B cell (primary cell): ENCODE measurements at regions not wholly inside any gene's neighbourhood (a gene's known extent, or its start where the extent isn't known, plus 50 kb on each side); places are given as distances from the start of the nearest gene placed in this dataset.

ENCODE experiments used
- ATAC-seq: fragments of 200-7000 bp; cut with Tn5 transposase; one replicate; pipeline ENCODE4 v1.10.0; 2021; ENCODE audit warnings: low read depth, mild to moderate bottlenecking, moderate number of reproducible peaks, moderate library complexity
- CTCF ChIA-PET: fragments of 350-600 bp; sonication (Branson Sonifier 250); formaldehyde crosslinking; loops from one replicate; lab custom pipeline; 2021; ENCODE audit warnings: antibody characterized with exemption, inconsistent platforms; lab: Charles Lee
- POLR2A ChIA-PET: fragments of 350-600 bp; sonication (Branson Sonifier 250); formaldehyde crosslinking; loops from one replicate; lab custom pipeline; 2021; ENCODE audit warnings: antibody characterized with exemption; lab: Charles Lee
- DNase-seq: peaks from one replicate; pipeline ENCODE4 v3.0.0; 2013
- H2AFZ ChIP-seq: 2 replicates; pipeline ENCODE4 v1.6.1; 2012; ENCODE audit warnings: mild to moderate bottlenecking, low read depth, low read length; ENCODE audit not compliant: insufficient read depth, poor library complexity, severe bottlenecking
- H3K27ac ChIP-seq, 2 donors: 1 replicate in 1 of 2; 2 replicates in 1 of 2; pipeline ENCODE4 v1.5.1; 2012 to 2013; ENCODE audit warnings: low read length in 2 of 2, mild to moderate bottlenecking in 2 of 2, moderate library complexity in 1 of 2
- H3K27me3 ChIP-seq, 4 experiments: fragments of 200-600 bp in 1 of 4; sonication (generic) in 1 of 4; replicated peaks in 1 of 4; 1 replicate in 2 of 4; 2 replicates in 2 of 4; pipeline versions ENCODE4 v1.6.1 to v1.7.0; 2013 to 2016; ENCODE audit warnings: low read length in 3 of 4, mild to moderate bottlenecking in 2 of 4, mixed read lengths in 1 of 4, moderate library complexity in 1 of 4; ENCODE audit not compliant: insufficient read depth in 4 of 4, control insufficient read depth in 3 of 4; ENCODE audit errors: control extremely low read depth in 1 of 4
- H3K36me3 ChIP-seq, 2 experiments: replicated peaks in 1 of 2; 1 replicate in 1 of 2; 2 replicates in 1 of 2; pipeline versions ENCODE4 v1.6.1 to v1.7.1; 2013; ENCODE audit warnings: low read length in 1 of 2; ENCODE audit not compliant: insufficient read depth in 2 of 2, control insufficient read depth in 1 of 2; ENCODE audit errors: control extremely low read depth in 1 of 2, extremely low read depth in 1 of 2
- H3K4me1 ChIP-seq, 2 donors: fragments of 200-600 bp in 1 of 2; sonication (generic) in 1 of 2; 1 replicate in 1 of 2; 2 replicates in 1 of 2; pipeline versions ENCODE4 v1.5.1 to v1.6.1; 2013 to 2017; ENCODE audit warnings: low read length in 2 of 2; ENCODE audit not compliant: control insufficient read depth in 2 of 2, insufficient read depth in 2 of 2
- H3K4me2 ChIP-seq: replicated peaks from 2 replicates; pipeline ENCODE3; 2012; ENCODE audit warnings: mild to moderate bottlenecking, low read depth, low read length; ENCODE audit not compliant: poor library complexity, severe bottlenecking
- H3K4me3 ChIP-seq, 5 experiments: fragments of 200-600 bp in 1 of 5; sonication (generic) in 1 of 5; 1 replicate in 3 of 5; 2 replicates in 2 of 5; pipeline versions ENCODE4 v1.5.1 to v1.7.0; 2011 to 2016; ENCODE audit warnings: low read length in 4 of 5, mild to moderate bottlenecking in 4 of 5, low read depth in 2 of 5, control low read depth in 1 of 5, moderate library complexity in 1 of 5; ENCODE audit not compliant: insufficient read depth in 1 of 5; ENCODE audit errors: control extremely low read depth in 1 of 5, extremely low read depth in 1 of 5
- H3K79me2 ChIP-seq: fragments of 200-600 bp; sonication (generic); one replicate; pipeline ENCODE4 v1.6.0; 2016; ENCODE audit warnings: low read length; ENCODE audit not compliant: control insufficient read depth, insufficient read depth
- H3K9ac ChIP-seq: fragments of 200-600 bp; sonication (generic); 2 replicates; pipeline ENCODE4 v1.6.1; 2017; ENCODE audit warnings: mild to moderate bottlenecking, low read length, moderate library complexity
- H3K9me3 ChIP-seq, 3 donors: one replicate each; pipeline versions ENCODE4 v1.6.1 to v1.7.1; 2013; ENCODE audit warnings: low read length in 2 of 3; ENCODE audit not compliant: control insufficient read depth in 2 of 3, insufficient read depth in 1 of 3; ENCODE audit errors: control extremely low read depth in 1 of 3
- H4K20me1 ChIP-seq: 2 replicates; pipeline ENCODE4 v1.6.0; 2012; ENCODE audit warnings: mild to moderate bottlenecking, low read length; ENCODE audit not compliant: insufficient read depth, control insufficient read depth, poor library complexity, severe bottlenecking
- H3K27ac Mint-ChIP-seq: one replicate; pipeline ENCODE4 v1.8.0; 2021; ENCODE audit warnings: mixed read lengths
- H3K27me3 Mint-ChIP-seq: one replicate; pipeline ENCODE4 v1.8.0; 2021; ENCODE audit warnings: mixed read lengths
- H3K4me1 Mint-ChIP-seq: one replicate; pipeline ENCODE4 v1.8.0; 2021; ENCODE audit warnings: mixed read lengths
- H3K4me3 Mint-ChIP-seq: one replicate; pipeline ENCODE4 v1.8.0; 2021; ENCODE audit warnings: mixed read lengths
- H3K9me3 Mint-ChIP-seq: one replicate; pipeline ENCODE4 v1.8.0; 2022; ENCODE audit warnings: mixed read lengths; ENCODE audit not compliant: insufficient read depth
- CTCF ChIP-seq: fragments of 200-600 bp; IDR thresholded peaks from one replicate; pipeline ENCODE4 v1.8.0; 2022; ENCODE audit warnings: antibody characterized with exemption, mild to moderate bottlenecking
- EZH2 ChIP-seq: IDR thresholded peaks from 2 replicates; pipeline ENCODE4 v1.6.1; 2012; ENCODE audit warnings: borderline replicate concordance, low read depth, mild to moderate bottlenecking, moderate library complexity, low read length; ENCODE audit not compliant: insufficient read depth, poor library complexity, severe bottlenecking
- WGBS: methylation state at CpG from one replicate; pipeline ENCODE4 v1.1.5; 2013; ENCODE audit warnings: missing lambda C conversion rate; ENCODE audit not compliant: insufficient coverage; 5-methylcytosine and 5-hydroxymethylcytosine counted together
- intact Hi-C: fragments of 100-400 bp; cut with micrococcal nuclease; formaldehyde crosslinking; loops from one replicate; pipeline ENCODE4 v1.10.0; 2022

- no peak overlapping the region for H2AFZ ChIP-seq
- Mint-ChIP-seq H3K9me3 (peaks cover 11% of the 10 kb centered on the region), H3K27me3 (no peaks in the 10 kb centered on the region), H3K27ac (no peak overlapping the region), H3K4me3 (no peak overlapping the region), H3K4me1 (no peaks in the 10 kb centered on the region)
- TF ChIP-seq CTCF (no peak), EZH2 (no peak)
- H3K4me2 ChIP-seq, result no peak overlapping the region
- no peaks in the 10 kb centered on the region for H3K36me3 ChIP-seq
- POLR2A ChIA-PET, result no interaction called here
- intact Hi-C loops, result no loop called here
- H3K4me1 ChIP-seq, result no peaks in the 10 kb centered on the region
- no peaks in the 10 kb centered on the region for H4K20me1 ChIP-seq
- no peak overlapping the region for H3K4me3 ChIP-seq
- no peaks in the 10 kb centered on the region for H3K79me2 ChIP-seq
- no peak for ATAC-seq
- no peaks in the 10 kb centered on the region for H3K27me3 ChIP-seq
- WGBS, result no CpG with 5 or more reads among the region's 1 CpG
- DNase-seq, result no peak
- no peaks in the 10 kb centered on the region for H3K9me3 ChIP-seq
- CTCF ChIA-PET, result no interaction called here
- no peak overlapping the region for H3K27ac ChIP-seq
- H3K9ac ChIP-seq, result no peak overlapping the region
These were observed 1842.5 kb upstream of the CDH9 start for GRCh38 chr5:28880936-28881335.

- CTCF ChIA-PET, result no interaction called here
These were observed 1838.7 kb upstream of the CDH9 start for GRCh38 chr5:28877050-28877449.

More at GRCh38 chr5:28877050-28877449, 1838.7 kb upstream of the CDH9 start:
- no peak for ATAC-seq
- POLR2A ChIA-PET, result no interaction called here
- Mint-ChIP-seq H3K27ac (no peak overlapping the region), H3K4me1 (no peaks in the 10 kb centered on the region), H3K4me3 (no peak overlapping the region), H3K27me3 (no peaks in the 10 kb centered on the region), H3K9me3 (peaks cover 4% of the 10 kb centered on the region)
- Histone ChIP-seq H3K9ac (no peak overlapping the region), H3K27ac (no peak overlapping the region), H4K20me1 (no peaks in the 10 kb centered on the region), H3K4me3 (no peak overlapping the region), H3K4me1 (no peaks in the 10 kb centered on the region), H3K36me3 (no peaks in the 10 kb centered on the region), H3K79me2 (no peaks in the 10 kb centered on the region), H2AFZ (no peak overlapping the region), H3K4me2 (no peak overlapping the region), H3K9me3 (no peaks in the 10 kb centered on the region), H3K27me3 (no peaks in the 10 kb centered on the region)
- intact Hi-C loops, result no loop called here
- no peak for DNase-seq
- TF ChIP-seq CTCF, result no peak
- no peak for TF ChIP-seq EZH2
